Right lung (tissue), 2 donors: ENCODE measurements at regions not wholly inside any gene's neighbourhood (a gene's known extent, or its start where the extent isn't known, plus 50 kb on each side); places are given as distances from the start of the nearest gene placed in this dataset.

ENCODE experiments used
- DNase-seq, 2 donors: peaks; one replicate each; pipeline ENCODE4 v3.0.0-alpha.2; 2013

- peak; percentile 41 to 69 for DNase-seq
These were observed 52.0 kb upstream of the THY1 start for GRCh38 chr11:119474682-119475596.

- DNase-seq, result no peak
These were observed 51.1 kb upstream of the THY1 start for GRCh38 chr11:119473901-119474681.

DNA sequence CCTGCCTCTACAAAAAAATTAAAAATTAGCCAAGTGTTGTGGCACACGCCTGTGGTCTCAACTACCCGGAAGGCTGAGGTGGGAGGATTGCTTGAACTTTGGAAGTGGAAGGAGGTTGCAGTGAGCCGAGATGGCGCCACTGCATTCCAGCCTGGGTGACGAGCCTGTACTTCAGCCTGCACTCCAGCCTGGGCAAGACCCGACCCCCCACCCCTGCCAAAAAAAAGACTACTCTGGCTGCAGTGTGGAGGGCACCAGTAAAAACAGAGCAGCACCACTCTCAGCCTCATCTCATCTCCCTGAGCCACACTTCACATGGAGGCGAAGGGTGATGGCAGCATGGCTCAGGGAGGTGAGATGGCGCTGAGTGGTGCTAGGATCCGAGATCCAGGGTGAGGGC is 50.3 kb upstream of the THY1 start:
- no peak for DNase-seq

DNA sequence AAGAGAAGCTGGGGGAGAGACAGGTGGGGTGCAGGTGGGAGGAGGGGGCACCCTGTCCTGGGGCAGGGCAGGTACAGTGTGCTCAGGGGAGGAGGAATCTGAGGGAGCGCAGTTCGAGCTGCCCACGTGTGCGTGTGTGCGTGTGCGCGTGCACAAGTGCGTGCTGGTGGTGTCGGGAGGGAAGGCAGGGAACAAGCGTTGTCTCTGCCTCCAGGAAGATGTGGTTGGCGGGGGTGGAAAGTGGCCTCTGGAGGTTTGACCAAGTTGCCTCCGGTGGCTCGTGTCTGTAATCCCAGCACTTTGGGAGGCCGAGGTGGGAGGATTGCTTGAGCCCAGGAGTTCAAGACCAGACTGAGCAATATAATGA is 49.9 kb upstream of the THY1 start:
- no peak for DNase-seq
